Osteoblast (primary cell): ENCODE measurements at regions not wholly inside any gene's neighbourhood (a gene's known extent, or its start where the extent isn't known, plus 50 kb on each side); places are given as distances from the start of the nearest gene placed in this dataset.

ENCODE experiments used
- DNase-seq: peaks from one replicate; pipeline ENCODE4 v3.0.0; 2011; ENCODE audit warnings: low spot score, mixed read lengths; ENCODE audit not compliant: insufficient read length; ENCODE audit errors: missing footprints
- H2AFZ ChIP-seq: 2 replicates; pipeline ENCODE4 v1.6.0; 2011; ENCODE audit warnings: mild to moderate bottlenecking, low read length
- H3K27ac ChIP-seq: 2 replicates; pipeline ENCODE4 v1.5.1; 2011; ENCODE audit warnings: mild to moderate bottlenecking, low read depth, low read length, moderate library complexity
- H3K27me3 ChIP-seq: 2 replicates; pipeline ENCODE4 v1.6.0; 2012; ENCODE audit warnings: mild to moderate bottlenecking, control low read depth, inconsistent platforms, low read length, moderate library complexity; ENCODE audit not compliant: insufficient read depth
- H3K36me3 ChIP-seq: 2 replicates; pipeline ENCODE4 v1.5.1; 2011; ENCODE audit warnings: mild to moderate bottlenecking, low read length, control low read depth, moderate library complexity; ENCODE audit not compliant: insufficient read depth
- H3K4me1 ChIP-seq: 2 replicates; pipeline ENCODE4 v1.5.1; 2011; ENCODE audit warnings: mild to moderate bottlenecking, low read length, control low read depth, moderate library complexity; ENCODE audit not compliant: insufficient read depth
- H3K4me2 ChIP-seq: 2 replicates; pipeline ENCODE4 v1.6.0; 2011; ENCODE audit warnings: mild to moderate bottlenecking, low read length; ENCODE audit not compliant: insufficient read depth
- H3K4me3 ChIP-seq: fragments of 200-600 bp; sonication (generic); 3 replicates; pipeline ENCODE4 v1.5.1; 2012; ENCODE audit warnings: mild to moderate bottlenecking, low read length, inconsistent platforms; ENCODE audit not compliant: insufficient read depth
- H3K79me2 ChIP-seq: 2 replicates; pipeline ENCODE4 v1.6.0; 2012; ENCODE audit warnings: mild to moderate bottlenecking, low read length, control low read depth, inconsistent platforms; ENCODE audit not compliant: insufficient read depth
- H3K9me3 ChIP-seq: 2 replicates; pipeline ENCODE4 v1.5.1; 2011; ENCODE audit warnings: low read depth, low read length, control low read depth
- H4K20me1 ChIP-seq: 2 replicates; pipeline ENCODE4 v1.6.0; 2012; ENCODE audit warnings: mild to moderate bottlenecking, low read length, control low read depth; ENCODE audit not compliant: insufficient read depth
- TF ChIP-seq, protein P1 (sequence below): IDR thresholded peaks from 2 replicates; pipeline ENCODE4 v1.5.1; 2011; ENCODE audit warnings: mild to moderate bottlenecking, low read depth, low read length, moderate library complexity; ENCODE audit errors: extremely low read depth

DNA sequence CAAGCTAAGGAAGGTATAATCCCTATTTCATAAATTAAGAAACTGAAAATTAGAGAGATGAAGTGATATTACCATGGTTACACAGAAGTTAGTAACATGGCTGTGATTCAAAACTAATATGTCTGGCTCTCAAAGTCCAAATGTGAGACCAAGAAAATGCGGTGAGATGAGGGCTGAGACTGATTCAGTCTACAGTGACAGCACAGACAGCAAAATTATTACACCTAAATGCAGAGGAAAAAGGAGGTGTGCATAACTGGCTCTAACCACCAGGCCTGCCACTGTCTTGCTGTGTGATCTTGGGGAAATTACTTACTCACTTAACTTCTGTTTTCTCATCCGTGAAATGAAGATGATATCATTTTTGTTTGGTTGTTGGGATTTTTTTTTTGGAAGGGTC, 270.0 kb upstream of the SOX9 start:
- Histone ChIP-seq H3K9me3 (no peaks in the 10 kb centered on the region), H3K27ac (no peak overlapping the region), H4K20me1 (no peaks in the 10 kb centered on the region), H3K4me2 (no peak overlapping the region), H3K27me3 (no peaks in the 10 kb centered on the region), H2AFZ (no peak overlapping the region), H3K4me1 (no peaks in the 10 kb centered on the region), H3K36me3 (no peaks in the 10 kb centered on the region), H3K79me2 (no peaks in the 10 kb centered on the region), H3K4me3 (no peak overlapping the region)
- TF ChIP-seq, protein P1, sequence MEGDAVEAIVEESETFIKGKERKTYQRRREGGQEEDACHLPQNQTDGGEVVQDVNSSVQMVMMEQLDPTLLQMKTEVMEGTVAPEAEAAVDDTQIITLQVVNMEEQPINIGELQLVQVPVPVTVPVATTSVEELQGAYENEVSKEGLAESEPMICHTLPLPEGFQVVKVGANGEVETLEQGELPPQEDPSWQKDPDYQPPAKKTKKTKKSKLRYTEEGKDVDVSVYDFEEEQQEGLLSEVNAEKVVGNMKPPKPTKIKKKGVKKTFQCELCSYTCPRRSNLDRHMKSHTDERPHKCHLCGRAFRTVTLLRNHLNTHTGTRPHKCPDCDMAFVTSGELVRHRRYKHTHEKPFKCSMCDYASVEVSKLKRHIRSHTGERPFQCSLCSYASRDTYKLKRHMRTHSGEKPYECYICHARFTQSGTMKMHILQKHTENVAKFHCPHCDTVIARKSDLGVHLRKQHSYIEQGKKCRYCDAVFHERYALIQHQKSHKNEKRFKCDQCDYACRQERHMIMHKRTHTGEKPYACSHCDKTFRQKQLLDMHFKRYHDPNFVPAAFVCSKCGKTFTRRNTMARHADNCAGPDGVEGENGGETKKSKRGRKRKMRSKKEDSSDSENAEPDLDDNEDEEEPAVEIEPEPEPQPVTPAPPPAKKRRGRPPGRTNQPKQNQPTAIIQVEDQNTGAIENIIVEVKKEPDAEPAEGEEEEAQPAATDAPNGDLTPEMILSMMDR, result no peak
- no peak for DNase-seq

DNA sequence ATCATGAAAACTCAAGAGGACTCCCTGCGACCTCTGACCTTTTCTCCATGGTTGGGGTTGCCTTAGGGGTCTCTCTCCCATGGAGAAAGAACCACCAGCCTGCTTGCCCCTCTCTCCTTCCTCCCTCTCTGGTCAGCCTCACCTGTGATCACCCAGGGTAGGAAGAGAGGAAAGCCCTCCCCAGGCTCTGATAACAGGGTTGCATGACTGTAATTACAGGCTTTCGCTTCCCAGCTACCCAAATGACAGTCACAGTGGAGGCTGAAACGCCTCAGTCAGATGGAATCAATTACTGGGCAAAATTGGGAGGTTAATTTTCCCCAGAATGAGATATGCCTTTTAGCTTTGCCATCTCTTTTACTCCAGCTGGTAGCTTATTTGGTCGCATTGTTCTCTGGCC, 265.8 kb upstream of the SOX9 start:
- Histone ChIP-seq H3K4me1 (no peaks in the 10 kb centered on the region), H3K4me2 (no peak overlapping the region), H4K20me1 (no peaks in the 10 kb centered on the region), H3K79me2 (no peaks in the 10 kb centered on the region), H3K27me3 (no peaks in the 10 kb centered on the region), H3K27ac (no peak overlapping the region), H3K36me3 (no peaks in the 10 kb centered on the region), H2AFZ (no peak overlapping the region), H3K4me3 (no peak overlapping the region), H3K9me3 (no peaks in the 10 kb centered on the region)
- peak; percentile 25 for DNase-seq
- TF ChIP-seq, protein P1, result no peak

DNA sequence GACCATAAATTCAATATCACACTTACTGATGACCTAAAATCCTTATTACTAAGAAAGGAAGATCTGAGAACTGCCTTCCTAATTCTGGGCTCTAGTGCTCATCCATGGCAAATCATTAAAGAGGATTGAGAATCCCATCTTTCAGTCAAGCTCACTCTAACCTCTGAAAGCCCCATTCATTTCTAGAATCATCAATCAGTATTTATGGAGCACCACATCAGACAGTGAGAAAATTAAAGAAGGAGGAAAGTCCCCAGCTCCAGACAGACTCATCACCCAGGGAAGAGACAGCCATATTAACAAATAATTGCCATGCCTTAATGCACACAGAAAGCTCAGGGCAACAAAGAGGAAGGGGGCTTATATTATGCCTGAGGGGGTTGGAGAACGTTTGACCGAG, 256.1 kb upstream of the SOX9 start:
- TF ChIP-seq, protein P1, result no peak
- Histone ChIP-seq H3K36me3 (no peaks in the 10 kb centered on the region), H3K27ac (no peak overlapping the region), H3K4me1 (no peaks in the 10 kb centered on the region), H3K79me2 (no peaks in the 10 kb centered on the region), H3K4me2 (no peak overlapping the region), H3K27me3 (no peaks in the 10 kb centered on the region), H4K20me1 (no peaks in the 10 kb centered on the region), H2AFZ (no peak overlapping the region), H3K4me3 (no peak overlapping the region), H3K9me3 (no peaks in the 10 kb centered on the region)
- DNase-seq, result no peak

DNA sequence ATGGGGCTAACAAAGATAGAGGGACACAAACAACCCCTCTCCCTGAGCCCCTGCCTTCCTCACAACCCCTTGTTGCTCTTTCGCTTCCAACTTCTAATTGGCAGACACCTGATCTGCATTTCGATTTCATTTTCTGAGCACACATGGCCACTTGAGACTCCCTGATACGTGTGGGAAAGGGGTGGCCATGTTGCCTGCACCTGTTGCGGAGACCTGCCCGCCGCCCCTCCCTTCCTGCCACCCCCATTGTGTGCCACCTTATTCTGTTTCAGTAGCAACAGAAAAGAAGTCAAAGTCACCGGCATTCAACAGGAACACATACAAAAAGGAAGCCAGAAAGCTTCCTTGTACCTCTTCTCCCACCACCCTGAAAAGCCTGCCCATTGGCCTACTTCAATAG, 254.7 kb upstream of the SOX9 start:
- Histone ChIP-seq H3K4me2 (no peak overlapping the region), H2AFZ (no peak overlapping the region), H3K4me3 (no peak overlapping the region), H4K20me1 (no peaks in the 10 kb centered on the region), H3K36me3 (no peaks in the 10 kb centered on the region), H3K9me3 (no peaks in the 10 kb centered on the region), H3K27me3 (no peaks in the 10 kb centered on the region), H3K79me2 (no peaks in the 10 kb centered on the region), H3K4me1 (no peaks in the 10 kb centered on the region), H3K27ac (no peak overlapping the region)
- TF ChIP-seq, protein P1, result no peak
- DNase-seq, result peak; percentile 29
